GM23338 (cell line): ENCODE measurements at regions not wholly inside any gene's neighbourhood (a gene's known extent, or its start where the extent isn't known, plus 50 kb on each side); places are given as distances from the start of the nearest gene placed in this dataset.

ENCODE experiments used
- ATAC-seq: fragments of 200-7000 bp; cut with Tn5 transposase; 3 replicates; pipeline ENCODE4 v1.9.1; 2020
- DNase-seq: peaks from one replicate; pipeline ENCODE4 v3.0.0-alpha.2; 2015; ENCODE audit warnings: low spot score
- H2AFZ ChIP-seq: fragments of 200-600 bp; sonication (generic); 2 replicates; pipeline ENCODE4 v1.8.0; 2016; ENCODE audit warnings: antibody characterized with exemption, mild to moderate bottlenecking, moderate library complexity
- H3F3A ChIP-seq: fragments of 200-600 bp; sonication (generic); replicated peaks from 2 replicates; pipeline ENCODE4 v1.8.0; 2017; ENCODE audit warnings: antibody characterized with exemption, mixed run types, low read depth
- H3K27ac ChIP-seq: fragments of 200-600 bp; sonication (generic); 2 replicates; pipeline ENCODE4 v1.6.1; 2016; ENCODE audit warnings: low read depth
- H3K27me3 ChIP-seq: fragments of 200-600 bp; sonication (generic); 2 replicates; pipeline ENCODE4 v1.8.0; 2016; ENCODE audit warnings: mild to moderate bottlenecking, mixed run types, moderate library complexity; ENCODE audit not compliant: insufficient read depth
- H3K36me3 ChIP-seq: fragments of 200-600 bp; sonication (generic); 2 replicates; pipeline ENCODE4 v1.8.0; 2016; ENCODE audit warnings: mild to moderate bottlenecking; ENCODE audit not compliant: insufficient read depth
- H3K4me1 ChIP-seq: fragments of 200-600 bp; sonication (generic); 2 replicates; pipeline ENCODE4 v1.8.0; 2016; ENCODE audit warnings: mild to moderate bottlenecking, moderate library complexity; ENCODE audit not compliant: insufficient read depth
- H3K4me2 ChIP-seq: fragments of 200-600 bp; sonication (generic); 2 replicates; pipeline ENCODE4 v1.7.1; 2017; ENCODE audit warnings: mixed run types
- H3K4me3 ChIP-seq: fragments of 200-600 bp; sonication (generic); 2 replicates; pipeline ENCODE4 v1.6.1; 2016; ENCODE audit warnings: mixed run types
- H3K79me2 ChIP-seq: fragments of 200-600 bp; sonication (generic); replicated peaks from 2 replicates; pipeline ENCODE4 v1.8.0; 2017; ENCODE audit warnings: mild to moderate bottlenecking; ENCODE audit not compliant: insufficient read depth
- H3K9me2 ChIP-seq: fragments of 200-600 bp; sonication (generic); 2 replicates; pipeline ENCODE4 v1.8.0; 2017; ENCODE audit not compliant: insufficient read depth
- H4K20me1 ChIP-seq: fragments of 200-600 bp; sonication (generic); replicated peaks from 2 replicates; pipeline ENCODE4 v1.8.0; 2017; ENCODE audit warnings: mild to moderate bottlenecking; ENCODE audit not compliant: insufficient read depth
- H3K27ac Mint-ChIP-seq: 2 replicates; pipeline ENCODE4 v1.8.0; 2020; ENCODE audit warnings: inconsistent platforms, mild to moderate bottlenecking, moderate library complexity, mixed read lengths
- H3K27me3 Mint-ChIP-seq: 3 replicates; pipeline ENCODE4 v1.8.0; 2022; ENCODE audit warnings: low read depth, mild to moderate bottlenecking, moderate library complexity, mixed read lengths, inconsistent platforms; ENCODE audit not compliant: insufficient read depth, poor library complexity
- H3K36me3 Mint-ChIP-seq: 3 replicates; pipeline ENCODE4 v1.8.0; 2021; ENCODE audit warnings: low read depth, mild to moderate bottlenecking, inconsistent platforms, moderate library complexity, mixed read lengths
- H3K4me1 Mint-ChIP-seq: 3 replicates; pipeline ENCODE4 v1.8.0; 2020; ENCODE audit warnings: mild to moderate bottlenecking, inconsistent platforms, mixed read lengths
- H3K4me3 Mint-ChIP-seq: 3 replicates; pipeline ENCODE4 v1.8.0; 2021; ENCODE audit warnings: moderate library complexity, mild to moderate bottlenecking, inconsistent platforms, mixed read lengths
- H3K9me3 Mint-ChIP-seq: 3 replicates; pipeline ENCODE4 v1.8.0; 2020; ENCODE audit warnings: moderate library complexity, mild to moderate bottlenecking, inconsistent platforms, mixed read lengths
- CREB1 ChIP-seq: fragments of 250-450 bp; sonication (Bioruptor Pico); IDR thresholded peaks from 2 replicates; pipeline ENCODE4 v1.5.0; 2020; ENCODE audit warnings: low read depth, mild to moderate bottlenecking, moderate library complexity
- EZH2 ChIP-seq: fragments of 200-600 bp; sonication (generic); IDR thresholded peaks from one replicate; pipeline ENCODE4 v1.8.0; 2017; ENCODE audit warnings: antibody characterized with exemption, mild to moderate bottlenecking, low read depth; ENCODE audit not compliant: unreplicated experiment
- EZH2phosphoT487 ChIP-seq: fragments of 200-600 bp; sonication (generic); IDR thresholded peaks from one replicate; pipeline ENCODE4 v1.8.1; 2018; ENCODE audit warnings: antibody characterized with exemption; ENCODE audit not compliant: unreplicated experiment
- JUNB ChIP-seq: IDR thresholded peaks from one replicate; pipeline ENCODE4 v1.6.1; 2016; ENCODE audit warnings: antibody characterized with exemption; ENCODE audit not compliant: unreplicated experiment
- NANOG ChIP-seq: IDR thresholded peaks from 2 replicates; pipeline ENCODE4 v1.6.1; 2016; ENCODE audit warnings: antibody characterized with exemption, borderline replicate concordance
- POLR2AphosphoS5 ChIP-seq: IDR thresholded peaks from 2 replicates; pipeline ENCODE4 v1.6.1; 2016; ENCODE audit warnings: antibody characterized with exemption, low read depth
- STAT1 ChIP-seq: IDR thresholded peaks from one replicate; pipeline ENCODE4 v1.6.1; 2016; ENCODE audit warnings: antibody characterized with exemption; ENCODE audit not compliant: unreplicated experiment
- ZNF114 ChIP-seq: fragments of 250-450 bp; sonication (Bioruptor Pico); IDR thresholded peaks from 2 replicates; pipeline ENCODE4 v1.5.0; 2020; ENCODE audit warnings: mild to moderate bottlenecking, moderate library complexity
- ZNF331 ChIP-seq: fragments of 250-450 bp; sonication (Bioruptor Pico); IDR thresholded peaks from 2 replicates; pipeline ENCODE4 v1.5.0; 2020; ENCODE audit warnings: low read depth, mild to moderate bottlenecking, moderate library complexity
- TF ChIP-seq, protein P1 (sequence below): IDR thresholded peaks from 2 replicates; pipeline ENCODE4 v1.6.1; 2016; ENCODE audit warnings: antibody characterized with exemption
- TF ChIP-seq, protein P2 (sequence below), 2 experiments: fragments of 200-600 bp in 1 of 2; sonication (generic) in 1 of 2; conservative IDR thresholded peaks; 2 replicates each; pipeline versions ENCODE4 v1.5.1 to v1.6.1; 2016 to 2017; ENCODE audit warnings: antibody characterized with exemption in 2 of 2, low read depth in 2 of 2, mild to moderate bottlenecking in 2 of 2, moderate library complexity in 1 of 2
- TF ChIP-seq, protein P3 (sequence below): fragments of 250-450 bp; sonication (Bioruptor Pico); IDR thresholded peaks from 2 replicates; pipeline ENCODE4 v1.5.0; 2020; ENCODE audit warnings: mild to moderate bottlenecking, moderate library complexity
- TF ChIP-seq, protein P4 (sequence below): IDR thresholded peaks from one replicate; pipeline ENCODE4 v1.6.1; 2018; ENCODE audit warnings: antibody characterized with exemption; ENCODE audit not compliant: unreplicated experiment

DNA sequence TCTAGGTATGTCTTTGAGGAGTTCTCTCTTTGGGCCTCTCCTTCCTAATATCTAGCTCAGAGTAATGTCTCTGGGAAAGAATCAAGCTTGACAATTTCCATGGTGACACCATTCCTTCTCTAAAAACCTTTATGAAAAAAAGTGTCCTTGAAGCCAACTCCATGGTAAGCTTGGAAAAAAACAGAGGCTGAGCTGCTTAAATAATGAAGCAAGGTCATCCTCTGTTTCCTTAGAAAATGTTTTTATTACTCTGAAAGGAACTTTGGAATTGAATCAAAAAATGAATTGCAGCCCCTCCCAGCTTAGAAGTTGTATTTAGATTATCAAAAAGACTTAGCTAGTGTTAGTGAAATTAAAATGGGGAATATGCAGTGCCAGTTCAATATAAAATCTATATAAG lies 166.1 kb upstream of the KITLG start:
- Mint-ChIP-seq H3K9me3 (no peaks in the 10 kb centered on the region), H3K27ac (no peak overlapping the region), H3K27me3 (no peaks in the 10 kb centered on the region), H3K36me3 (no peaks in the 10 kb centered on the region), H3K4me1 (peaks cover 8% of the 10 kb centered on the region; the same call in 2 of the 3 replicates), H3K4me3 (no peak overlapping the region)
- ATAC-seq: no peak
- Histone ChIP-seq H3K79me2 (no peaks in the 10 kb centered on the region), H3F3A (no peaks in the 10 kb centered on the region), H3K4me2 (no peak overlapping the region), H4K20me1 (no peaks in the 10 kb centered on the region), H3K4me1 (peaks cover 14% of the 10 kb centered on the region; the same call in 1 of the 2 replicates), H3K27ac (no peak overlapping the region), H2AFZ (no peak overlapping the region), H3K4me3 (no peak overlapping the region), H3K9me2 (no peaks in the 10 kb centered on the region), H3K27me3 (no peaks in the 10 kb centered on the region), H3K36me3 (no peaks in the 10 kb centered on the region; the same call in 1 of the 2 replicates)
- DNase-seq: no peak
- no peak for TF ChIP-seq STAT1
- no peak for TF ChIP-seq JUNB
- no peak for TF ChIP-seq NANOG
- no peak for TF ChIP-seq POLR2AphosphoS5
- no peak for TF ChIP-seq EZH2phosphoT487
- TF ChIP-seq, protein P1, sequence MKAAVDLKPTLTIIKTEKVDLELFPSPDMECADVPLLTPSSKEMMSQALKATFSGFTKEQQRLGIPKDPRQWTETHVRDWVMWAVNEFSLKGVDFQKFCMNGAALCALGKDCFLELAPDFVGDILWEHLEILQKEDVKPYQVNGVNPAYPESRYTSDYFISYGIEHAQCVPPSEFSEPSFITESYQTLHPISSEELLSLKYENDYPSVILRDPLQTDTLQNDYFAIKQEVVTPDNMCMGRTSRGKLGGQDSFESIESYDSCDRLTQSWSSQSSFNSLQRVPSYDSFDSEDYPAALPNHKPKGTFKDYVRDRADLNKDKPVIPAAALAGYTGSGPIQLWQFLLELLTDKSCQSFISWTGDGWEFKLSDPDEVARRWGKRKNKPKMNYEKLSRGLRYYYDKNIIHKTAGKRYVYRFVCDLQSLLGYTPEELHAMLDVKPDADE: no peak
- TF ChIP-seq ZNF331: no peak
- no peak for TF ChIP-seq CREB1 (CRISPR knock-in tag)
- TF ChIP-seq ZNF114: no peak
- TF ChIP-seq, protein P2, sequence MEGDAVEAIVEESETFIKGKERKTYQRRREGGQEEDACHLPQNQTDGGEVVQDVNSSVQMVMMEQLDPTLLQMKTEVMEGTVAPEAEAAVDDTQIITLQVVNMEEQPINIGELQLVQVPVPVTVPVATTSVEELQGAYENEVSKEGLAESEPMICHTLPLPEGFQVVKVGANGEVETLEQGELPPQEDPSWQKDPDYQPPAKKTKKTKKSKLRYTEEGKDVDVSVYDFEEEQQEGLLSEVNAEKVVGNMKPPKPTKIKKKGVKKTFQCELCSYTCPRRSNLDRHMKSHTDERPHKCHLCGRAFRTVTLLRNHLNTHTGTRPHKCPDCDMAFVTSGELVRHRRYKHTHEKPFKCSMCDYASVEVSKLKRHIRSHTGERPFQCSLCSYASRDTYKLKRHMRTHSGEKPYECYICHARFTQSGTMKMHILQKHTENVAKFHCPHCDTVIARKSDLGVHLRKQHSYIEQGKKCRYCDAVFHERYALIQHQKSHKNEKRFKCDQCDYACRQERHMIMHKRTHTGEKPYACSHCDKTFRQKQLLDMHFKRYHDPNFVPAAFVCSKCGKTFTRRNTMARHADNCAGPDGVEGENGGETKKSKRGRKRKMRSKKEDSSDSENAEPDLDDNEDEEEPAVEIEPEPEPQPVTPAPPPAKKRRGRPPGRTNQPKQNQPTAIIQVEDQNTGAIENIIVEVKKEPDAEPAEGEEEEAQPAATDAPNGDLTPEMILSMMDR (conservative IDR thresholded peaks at IDR 0.05; ENCODE audit: low read depth in 2 of 2): no peak
- TF ChIP-seq, protein P3, sequence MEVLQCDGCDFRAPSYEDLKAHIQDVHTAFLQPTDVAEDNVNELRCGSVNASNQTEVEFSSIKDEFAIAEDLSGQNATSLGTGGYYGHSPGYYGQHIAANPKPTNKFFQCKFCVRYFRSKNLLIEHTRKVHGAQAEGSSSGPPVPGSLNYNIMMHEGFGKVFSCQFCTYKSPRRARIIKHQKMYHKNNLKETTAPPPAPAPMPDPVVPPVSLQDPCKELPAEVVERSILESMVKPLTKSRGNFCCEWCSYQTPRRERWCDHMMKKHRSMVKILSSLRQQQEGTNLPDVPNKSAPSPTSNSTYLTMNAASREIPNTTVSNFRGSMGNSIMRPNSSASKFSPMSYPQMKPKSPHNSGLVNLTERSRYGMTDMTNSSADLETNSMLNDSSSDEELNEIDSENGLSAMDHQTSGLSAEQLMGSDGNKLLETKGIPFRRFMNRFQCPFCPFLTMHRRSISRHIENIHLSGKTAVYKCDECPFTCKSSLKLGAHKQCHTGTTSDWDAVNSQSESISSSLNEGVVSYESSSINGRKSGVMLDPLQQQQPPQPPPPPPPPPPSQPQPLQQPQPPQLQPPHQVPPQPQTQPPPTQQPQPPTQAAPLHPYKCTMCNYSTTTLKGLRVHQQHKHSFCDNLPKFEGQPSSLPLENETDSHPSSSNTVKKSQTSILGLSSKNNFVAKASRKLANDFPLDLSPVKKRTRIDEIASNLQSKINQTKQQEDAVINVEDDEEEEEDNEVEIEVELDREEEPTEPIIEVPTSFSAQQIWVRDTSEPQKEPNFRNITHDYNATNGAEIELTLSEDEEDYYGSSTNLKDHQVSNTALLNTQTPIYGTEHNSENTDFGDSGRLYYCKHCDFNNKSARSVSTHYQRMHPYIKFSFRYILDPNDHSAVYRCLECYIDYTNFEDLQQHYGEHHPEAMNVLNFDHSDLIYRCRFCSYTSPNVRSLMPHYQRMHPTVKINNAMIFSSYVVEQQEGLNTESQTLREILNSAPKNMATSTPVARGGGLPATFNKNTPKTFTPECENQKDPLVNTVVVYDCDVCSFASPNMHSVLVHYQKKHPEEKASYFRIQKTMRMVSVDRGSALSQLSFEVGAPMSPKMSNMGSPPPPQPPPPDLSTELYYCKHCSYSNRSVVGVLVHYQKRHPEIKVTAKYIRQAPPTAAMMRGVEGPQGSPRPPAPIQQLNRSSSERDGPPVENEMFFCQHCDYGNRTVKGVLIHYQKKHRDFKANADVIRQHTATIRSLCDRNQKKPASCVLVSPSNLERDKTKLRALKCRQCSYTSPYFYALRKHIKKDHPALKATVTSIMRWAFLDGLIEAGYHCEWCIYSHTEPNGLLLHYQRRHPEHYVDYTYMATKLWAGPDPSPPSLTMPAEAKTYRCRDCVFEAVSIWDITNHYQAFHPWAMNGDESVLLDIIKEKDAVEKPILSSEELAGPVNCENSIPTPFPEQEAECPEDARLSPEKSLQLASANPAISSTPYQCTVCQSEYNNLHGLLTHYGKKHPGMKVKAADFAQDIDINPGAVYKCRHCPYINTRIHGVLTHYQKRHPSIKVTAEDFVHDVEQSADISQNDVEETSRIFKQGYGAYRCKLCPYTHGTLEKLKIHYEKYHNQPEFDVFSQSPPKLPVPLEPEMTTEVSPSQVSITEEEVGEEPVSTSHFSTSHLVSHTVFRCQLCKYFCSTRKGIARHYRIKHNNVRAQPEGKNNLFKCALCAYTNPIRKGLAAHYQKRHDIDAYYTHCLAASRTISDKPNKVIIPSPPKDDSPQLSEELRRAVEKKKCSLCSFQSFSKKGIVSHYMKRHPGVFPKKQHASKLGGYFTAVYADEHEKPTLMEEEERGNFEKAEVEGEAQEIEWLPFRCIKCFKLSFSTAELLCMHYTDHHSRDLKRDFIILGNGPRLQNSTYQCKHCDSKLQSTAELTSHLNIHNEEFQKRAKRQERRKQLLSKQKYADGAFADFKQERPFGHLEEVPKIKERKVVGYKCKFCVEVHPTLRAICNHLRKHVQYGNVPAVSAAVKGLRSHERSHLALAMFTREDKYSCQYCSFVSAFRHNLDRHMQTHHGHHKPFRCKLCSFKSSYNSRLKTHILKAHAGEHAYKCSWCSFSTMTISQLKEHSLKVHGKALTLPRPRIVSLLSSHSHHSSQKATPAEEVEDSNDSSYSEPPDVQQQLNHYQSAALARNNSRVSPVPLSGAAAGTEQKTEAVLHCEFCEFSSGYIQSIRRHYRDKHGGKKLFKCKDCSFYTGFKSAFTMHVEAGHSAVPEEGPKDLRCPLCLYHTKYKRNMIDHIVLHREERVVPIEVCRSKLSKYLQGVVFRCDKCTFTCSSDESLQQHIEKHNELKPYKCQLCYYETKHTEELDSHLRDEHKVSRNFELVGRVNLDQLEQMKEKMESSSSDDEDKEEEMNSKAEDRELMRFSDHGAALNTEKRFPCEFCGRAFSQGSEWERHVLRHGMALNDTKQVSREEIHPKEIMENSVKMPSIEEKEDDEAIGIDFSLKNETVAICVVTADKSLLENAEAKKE (CRISPR knock-in tag): no peak
- TF ChIP-seq EZH2: no peak
- TF ChIP-seq, protein P4, sequence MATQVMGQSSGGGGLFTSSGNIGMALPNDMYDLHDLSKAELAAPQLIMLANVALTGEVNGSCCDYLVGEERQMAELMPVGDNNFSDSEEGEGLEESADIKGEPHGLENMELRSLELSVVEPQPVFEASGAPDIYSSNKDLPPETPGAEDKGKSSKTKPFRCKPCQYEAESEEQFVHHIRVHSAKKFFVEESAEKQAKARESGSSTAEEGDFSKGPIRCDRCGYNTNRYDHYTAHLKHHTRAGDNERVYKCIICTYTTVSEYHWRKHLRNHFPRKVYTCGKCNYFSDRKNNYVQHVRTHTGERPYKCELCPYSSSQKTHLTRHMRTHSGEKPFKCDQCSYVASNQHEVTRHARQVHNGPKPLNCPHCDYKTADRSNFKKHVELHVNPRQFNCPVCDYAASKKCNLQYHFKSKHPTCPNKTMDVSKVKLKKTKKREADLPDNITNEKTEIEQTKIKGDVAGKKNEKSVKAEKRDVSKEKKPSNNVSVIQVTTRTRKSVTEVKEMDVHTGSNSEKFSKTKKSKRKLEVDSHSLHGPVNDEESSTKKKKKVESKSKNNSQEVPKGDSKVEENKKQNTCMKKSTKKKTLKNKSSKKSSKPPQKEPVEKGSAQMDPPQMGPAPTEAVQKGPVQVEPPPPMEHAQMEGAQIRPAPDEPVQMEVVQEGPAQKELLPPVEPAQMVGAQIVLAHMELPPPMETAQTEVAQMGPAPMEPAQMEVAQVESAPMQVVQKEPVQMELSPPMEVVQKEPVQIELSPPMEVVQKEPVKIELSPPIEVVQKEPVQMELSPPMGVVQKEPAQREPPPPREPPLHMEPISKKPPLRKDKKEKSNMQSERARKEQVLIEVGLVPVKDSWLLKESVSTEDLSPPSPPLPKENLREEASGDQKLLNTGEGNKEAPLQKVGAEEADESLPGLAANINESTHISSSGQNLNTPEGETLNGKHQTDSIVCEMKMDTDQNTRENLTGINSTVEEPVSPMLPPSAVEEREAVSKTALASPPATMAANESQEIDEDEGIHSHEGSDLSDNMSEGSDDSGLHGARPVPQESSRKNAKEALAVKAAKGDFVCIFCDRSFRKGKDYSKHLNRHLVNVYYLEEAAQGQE: no peak
